ENCODE measurements at regions not wholly inside any gene's neighbourhood (a gene's known extent, or its start where the extent isn't known, plus 50 kb on each side); places are given as distances from the start of the nearest gene placed in this dataset.

DNA sequence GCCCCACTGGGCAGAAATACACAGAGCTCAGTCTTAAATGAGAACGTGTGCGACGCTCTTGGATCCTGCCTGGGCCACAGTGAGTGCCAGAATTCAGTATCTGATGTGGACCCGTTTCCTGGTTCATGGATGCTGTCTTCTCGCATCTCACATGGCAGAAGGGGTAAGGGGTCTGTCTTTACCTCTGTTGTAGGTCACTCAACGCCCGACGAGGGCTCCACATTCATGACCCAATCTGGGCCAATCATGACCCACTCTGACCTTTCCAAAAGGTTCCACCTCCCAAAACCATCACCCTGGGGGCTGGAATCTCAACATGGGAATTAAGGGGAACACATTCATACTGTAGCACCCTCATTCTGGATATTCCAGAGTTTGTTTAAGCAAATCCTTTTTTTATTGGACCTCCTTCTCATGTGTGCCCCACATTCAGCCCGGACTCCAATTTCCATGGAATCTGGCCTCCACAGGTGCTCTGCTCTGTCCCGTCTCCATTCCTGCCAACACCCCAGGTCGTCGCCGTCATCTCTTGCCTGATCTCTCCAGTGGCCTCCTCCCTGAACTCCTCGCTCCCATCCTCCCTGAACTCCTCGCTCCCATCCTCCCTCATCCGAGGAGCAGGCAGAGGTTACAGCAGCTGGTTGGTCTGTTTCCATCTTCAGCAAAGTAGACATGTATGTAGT is 78.9 kb upstream of the OTOS start:
- TF ChIP-seq, protein P1, sequence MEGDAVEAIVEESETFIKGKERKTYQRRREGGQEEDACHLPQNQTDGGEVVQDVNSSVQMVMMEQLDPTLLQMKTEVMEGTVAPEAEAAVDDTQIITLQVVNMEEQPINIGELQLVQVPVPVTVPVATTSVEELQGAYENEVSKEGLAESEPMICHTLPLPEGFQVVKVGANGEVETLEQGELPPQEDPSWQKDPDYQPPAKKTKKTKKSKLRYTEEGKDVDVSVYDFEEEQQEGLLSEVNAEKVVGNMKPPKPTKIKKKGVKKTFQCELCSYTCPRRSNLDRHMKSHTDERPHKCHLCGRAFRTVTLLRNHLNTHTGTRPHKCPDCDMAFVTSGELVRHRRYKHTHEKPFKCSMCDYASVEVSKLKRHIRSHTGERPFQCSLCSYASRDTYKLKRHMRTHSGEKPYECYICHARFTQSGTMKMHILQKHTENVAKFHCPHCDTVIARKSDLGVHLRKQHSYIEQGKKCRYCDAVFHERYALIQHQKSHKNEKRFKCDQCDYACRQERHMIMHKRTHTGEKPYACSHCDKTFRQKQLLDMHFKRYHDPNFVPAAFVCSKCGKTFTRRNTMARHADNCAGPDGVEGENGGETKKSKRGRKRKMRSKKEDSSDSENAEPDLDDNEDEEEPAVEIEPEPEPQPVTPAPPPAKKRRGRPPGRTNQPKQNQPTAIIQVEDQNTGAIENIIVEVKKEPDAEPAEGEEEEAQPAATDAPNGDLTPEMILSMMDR (IDR thresholded peaks at IDR 0.05; ENCODE audit: low read depth, low read length), result no peak
- no peak for TF ChIP-seq POLR2A (IDR thresholded peaks at IDR 0.05; ENCODE audit: extremely low read depth, insufficient read length)

Data from NB4 (cell line).